IMR-90 (cell line): ENCODE measurements at regions not wholly inside any gene's neighbourhood (a gene's known extent, or its start where the extent isn't known, plus 50 kb on each side); places are given as distances from the start of the nearest gene placed in this dataset.

ENCODE experiments used
- ATAC-seq: fragments of 200-7000 bp; cut with Tn5 transposase; 2 replicates; pipeline ENCODE4 v1.9.1; 2020; ENCODE audit warnings: low read depth, mild to moderate bottlenecking, moderate library complexity
- BruUV-seq: library from RNA; stranded (reverse); fragments of 400-500 nt; replicated peaks from 2 replicates; lab custom pipeline; 2021; lab: Mats Ljungman, UMichigan
- CTCF ChIA-PET: fragments of 300-600 bp; formaldehyde crosslinking; extraction: SDS; loops from one replicate; lab custom pipeline; 2021; ENCODE audit warnings: antibody characterized with exemption; lab: Yijun Ruan, JAX
- POLR2A ChIA-PET: fragments of 300-600 bp; sonication (Branson Sonifier 250); formaldehyde crosslinking; loops from one replicate; lab custom pipeline; 2022; ENCODE audit warnings: antibody characterized with exemption; ENCODE audit not compliant: unreplicated experiment; lab: Charles Lee
- DNase-seq: peaks from one replicate; pipeline ENCODE4 v3.0.0; 2013
- H2AFZ ChIP-seq: replicated peaks from 2 replicates; pipeline ENCODE3; 2013; ENCODE audit warnings: low read length, mild to moderate bottlenecking; ENCODE audit not compliant: poor library complexity
- H2AK5ac ChIP-seq: 2 replicates; pipeline ENCODE4 v1.6.1; 2013; ENCODE audit warnings: low read depth, low read length, inconsistent platforms
- H2AK9ac ChIP-seq: replicated peaks from 2 replicates; pipeline ENCODE3; 2013; ENCODE audit warnings: mild to moderate bottlenecking, low read depth, low read length, moderate library complexity; ENCODE audit not compliant: poor library complexity
- H2BK120ac ChIP-seq: 2 replicates; pipeline ENCODE4 v1.6.1; 2013; ENCODE audit warnings: low read depth, low read length, inconsistent platforms
- H2BK15ac ChIP-seq: 3 replicates; pipeline ENCODE4 v1.6.1; 2013; ENCODE audit warnings: low read depth, low read length, inconsistent platforms
- H2BK20ac ChIP-seq: 2 replicates; pipeline ENCODE4 v1.6.1; 2013; ENCODE audit warnings: low read depth, mild to moderate bottlenecking, inconsistent platforms, low read length, moderate library complexity
- H2BK5ac ChIP-seq: 2 replicates; pipeline ENCODE4 v1.6.1; 2013; ENCODE audit warnings: mild to moderate bottlenecking, low read depth, low read length, inconsistent platforms; ENCODE audit not compliant: poor library complexity, severe bottlenecking
- H3K14ac ChIP-seq: replicated peaks from 2 replicates; pipeline ENCODE4 v1.6.1; 2013; ENCODE audit warnings: low read depth, low read length, inconsistent platforms
- H3K18ac ChIP-seq: 2 replicates; pipeline ENCODE4 v1.6.1; 2013; ENCODE audit warnings: low read depth, low read length, control low read depth
- H3K23ac ChIP-seq: 2 replicates; pipeline ENCODE4 v1.6.1; 2013; ENCODE audit warnings: low read depth, low read length, inconsistent platforms
- H3K27ac ChIP-seq: 2 replicates; pipeline ENCODE4 v1.5.1; 2013; ENCODE audit warnings: mild to moderate bottlenecking, control low read depth, low read length; ENCODE audit not compliant: insufficient read depth
- H3K27me3 ChIP-seq: 2 replicates; pipeline ENCODE4 v1.6.1; 2013; ENCODE audit warnings: low read length; ENCODE audit not compliant: control insufficient read depth, insufficient read depth
- H3K36me3 ChIP-seq: 2 replicates; pipeline ENCODE4 v1.6.1; 2013; ENCODE audit warnings: low read length, mixed read lengths; ENCODE audit not compliant: control insufficient read depth, insufficient read depth
- H3K4ac ChIP-seq: 2 replicates; pipeline ENCODE4 v1.6.1; 2013; ENCODE audit warnings: low read depth, low read length, inconsistent platforms
- H3K4me1 ChIP-seq: 2 replicates; pipeline ENCODE4 v1.6.1; 2013; ENCODE audit warnings: low read length, mixed read lengths; ENCODE audit not compliant: control insufficient read depth, insufficient read depth
- H3K4me2 ChIP-seq: 2 replicates; pipeline ENCODE4 v1.6.1; 2013; ENCODE audit warnings: low read depth, mild to moderate bottlenecking, control low read depth, low read length, moderate library complexity
- H3K4me3 ChIP-seq: 2 replicates; pipeline ENCODE4 v1.5.1; 2013; ENCODE audit warnings: low read depth, mild to moderate bottlenecking, control low read depth, low read length, moderate library complexity; ENCODE audit not compliant: insufficient read depth
- H3K56ac ChIP-seq: 2 replicates; pipeline ENCODE4 v1.6.1; 2013; ENCODE audit warnings: low read length, inconsistent platforms; ENCODE audit not compliant: insufficient read depth; ENCODE audit errors: extremely low read depth
- H3K79me1 ChIP-seq, 2 experiments: 2 replicates each; pipeline ENCODE4 v1.6.1; 2013; ENCODE audit warnings: low read length in 2 of 2, inconsistent platforms in 1 of 2, low read depth in 1 of 2
- H3K9ac ChIP-seq: 2 replicates; pipeline ENCODE4 v1.6.1; 2013; ENCODE audit warnings: low read depth, low read length, control low read depth
- H3K9me1 ChIP-seq: 2 replicates; pipeline ENCODE4 v1.6.1; 2013; ENCODE audit warnings: low read length, inconsistent platforms; ENCODE audit not compliant: insufficient read depth
- H3K9me3 ChIP-seq: 2 replicates; pipeline ENCODE4 v1.6.1; 2013; ENCODE audit warnings: low read length; ENCODE audit not compliant: control insufficient read depth, insufficient read depth
- H4K20me1 ChIP-seq: 2 replicates; pipeline ENCODE4 v1.6.1; 2013; ENCODE audit warnings: low read length, inconsistent platforms; ENCODE audit not compliant: insufficient read depth
- H4K5ac ChIP-seq: 2 replicates; pipeline ENCODE4 v1.6.1; 2013; ENCODE audit warnings: mild to moderate bottlenecking, low read depth, low read length, control low read depth
- H4K8ac ChIP-seq, 2 experiments: 2 replicates each; pipeline ENCODE4 v1.6.1; 2013; ENCODE audit warnings: low read depth in 2 of 2, low read length in 2 of 2, control low read depth in 1 of 2, inconsistent platforms in 1 of 2
- H4K91ac ChIP-seq: 2 replicates; pipeline ENCODE4 v1.6.1; 2013; ENCODE audit warnings: low read depth, low read length, inconsistent platforms; ENCODE audit not compliant: insufficient read depth
- BHLHE40 ChIP-seq: fragments of 150-350 bp; IDR thresholded peaks from 2 replicates; pipeline ENCODE4 v1.6.1; 2016; ENCODE audit warnings: mild to moderate bottlenecking, low read depth, low read length
- CEBPB ChIP-seq: IDR thresholded peaks from 2 replicates; pipeline ENCODE4 v1.6.1; 2012; ENCODE audit warnings: low read depth, low read length, improper control_type of control experiment
- CHD1 ChIP-seq: IDR thresholded peaks from 2 replicates; pipeline ENCODE4 v1.6.1; 2012; ENCODE audit warnings: low read depth, low read length, improper control_type of control experiment
- MAZ ChIP-seq: IDR thresholded peaks from 2 replicates; pipeline ENCODE4 v1.6.1; 2012; ENCODE audit warnings: low read depth, mild to moderate bottlenecking, low read length, improper control_type of control experiment, moderate library complexity, borderline replicate concordance
- POLR2A ChIP-seq: IDR thresholded peaks from 2 replicates; pipeline ENCODE4 v1.6.1; 2012; ENCODE audit warnings: mild to moderate bottlenecking, low read depth, low read length
- RFX5 ChIP-seq: IDR thresholded peaks from 2 replicates; pipeline ENCODE4 v1.8.0; 2012; ENCODE audit warnings: low read depth, mild to moderate bottlenecking, low read length, moderate library complexity
- SMC3 ChIP-seq: fragments of 150-350 bp; IDR thresholded peaks from 2 replicates; pipeline ENCODE4 v1.6.1; 2016; ENCODE audit warnings: low read depth, mild to moderate bottlenecking, antibody characterized with exemption, low read length, moderate library complexity
- WGBS, 2 experiments: methylation state at CpG; one replicate each; pipeline versions ENCODE4 v1.1.5 to v1.1.7; 2013; ENCODE audit warnings: missing lambda C conversion rate in 2 of 2; ENCODE audit not compliant: insufficient read length in 1 of 2; ENCODE audit errors: extremely low coverage in 2 of 2; 5-methylcytosine and 5-hydroxymethylcytosine counted together
- dilution Hi-C: fragments of 300-500 bp; cut with HindIII; formaldehyde crosslinking; loops from one replicate; pipeline ENCODE4 v1.14.3; 2018; ENCODE audit warnings: low sequenced_read_pairs; ENCODE audit not compliant: unreplicated experiment
- in situ Hi-C: fragments of 300-500 bp; cut with MboI; formaldehyde crosslinking; loops from 3 replicates; pipeline ENCODE4 v1.14.3; 2019; ENCODE audit warnings: low sequenced_read_pairs, inconsistent platforms, mixed read lengths
- intact Hi-C: fragments of 100-400 bp; cut with micrococcal nuclease; formaldehyde crosslinking; loops from 2 replicates; pipeline ENCODE4 v1.10.0; 2022

- Histone ChIP-seq H3K9me3 (no peaks in the 10 kb centered on the region), H3K79me1 (no peaks in the 10 kb centered on the region), H2BK20ac (no peak overlapping the region), H4K91ac (no peak overlapping the region), H3K56ac (no peak overlapping the region), H2AFZ (no peak overlapping the region), H3K4me1 (no peaks in the 10 kb centered on the region), H3K27me3 (no peaks in the 10 kb centered on the region), H2AK5ac (no peak overlapping the region), H3K4me2 (no peak overlapping the region), H3K4ac (no peak overlapping the region), H3K36me3 (no peaks in the 10 kb centered on the region), H3K14ac (no peak overlapping the region), H4K5ac (no peak overlapping the region), H2BK5ac (no peak overlapping the region), H2BK15ac (no peak overlapping the region), H3K4me3 (no peak overlapping the region), H4K8ac (no peak overlapping the region), H3K9ac (no peak overlapping the region), H3K18ac (no peak overlapping the region), H4K20me1 (no peaks in the 10 kb centered on the region), H3K23ac (no peak overlapping the region), H3K27ac (no peak overlapping the region), H3K9me1 (no peaks in the 10 kb centered on the region), H2BK120ac (no peak overlapping the region), H2AK9ac (no peak overlapping the region)
- ChIA-PET CTCF (interaction anchor here (0.7 kb wide), 1 partner anchor 47 kb away, joined by 6 read pairs; no protein-coding TSS in a partner anchor), POLR2A (no interaction called here)
- in situ Hi-C loops, result no loop called here
- no TSS peak for BruUV-seq
- intact Hi-C loops, result no loop called here
- no peak for DNase-seq
- dilution Hi-C loops, result no loop called here
- TF ChIP-seq MAZ, result no peak
- no peak for TF ChIP-seq POLR2A
- no peak for TF ChIP-seq CEBPB
- no peak for TF ChIP-seq RFX5
- no peak for TF ChIP-seq CHD1
- TF ChIP-seq SMC3, result no peak
- TF ChIP-seq BHLHE40, result no peak
- no CpG with 5 or more reads among the region's 3 CpGs for WGBS, 2 experiments
- no peak for ATAC-seq
Measured at GRCh38 chr1:72704841-72705477, 422.6 kb upstream of the NEGR1 start.
